ENCODE measurements at regions not wholly inside any gene's neighbourhood (a gene's known extent, or its start where the extent isn't known, plus 50 kb on each side); places are given as distances from the start of the nearest gene placed in this dataset.

GRCh38 chr14:83247924-83248639 lies 1714.4 kb upstream of the SEL1L start:
- DNase-seq (ENCODE audit: low read depth, low spot score) (no peak), FAIRE-seq (no peak)
- TF ChIP-seq MYC (IDR thresholded peaks at IDR 0.05; ENCODE audit: low read depth, low read length) = no peak
- no peak for TF ChIP-seq FOS (IDR thresholded peaks at IDR 0.05; ENCODE audit: borderline replicate concordance, insufficient read depth, low read length)
- no peak for TF ChIP-seq MAX (IDR thresholded peaks at IDR 0.05; ENCODE audit: insufficient read depth, insufficient read length)
- TF ChIP-seq CTCF (IDR thresholded peaks at IDR 0.05; ENCODE audit: extremely low read depth in 1 of 2, insufficient read depth in 1 of 2, low read depth in 1 of 2, low read length in 2 of 2) = no peak
- TF ChIP-seq EZH2 (IDR thresholded peaks at IDR 0.05; ENCODE audit: borderline replicate concordance, low read depth, low read length, severe bottlenecking) = no peak
- no peak for TF ChIP-seq POLR2A (IDR thresholded peaks at IDR 0.05; ENCODE audit: low read depth, low read length)
- Histone ChIP-seq H3K4me1 (ENCODE audit: control insufficient read depth, extremely low read depth, insufficient read depth, low read length) (no peaks in the 10 kb centered on the region), H3K9me3 (replicated peaks; ENCODE audit: control insufficient read depth, insufficient read depth, low read length) (no peaks in the 10 kb centered on the region), H3K36me3 (ENCODE audit: control insufficient read depth in 2 of 2, extremely low read depth in 1 of 2, insufficient read depth in 2 of 2, low read length in 2 of 2) (no peaks in the 10 kb centered on the region), H3K9me1 (replicated peaks; ENCODE audit: control insufficient read depth, extremely low read depth, insufficient read depth, low read length) (no peaks in the 10 kb centered on the region), H3K27me3 (ENCODE audit: control insufficient read depth in 2 of 2, insufficient read depth in 2 of 2, low read length in 2 of 2) (no peaks in the 10 kb centered on the region), H2AFZ (ENCODE audit: low read depth, low read length) (no peak overlapping the region), H3K27ac (ENCODE audit: insufficient read depth, low read depth, low read length) (no peak overlapping the region), H3K79me2 (ENCODE audit: control insufficient read depth, insufficient read depth, low read length) (no peaks in the 10 kb centered on the region), H3K4me2 (ENCODE audit: insufficient read depth, low read length) (no peak overlapping the region), H3K4me3 (replicated peaks in 1 of 3; ENCODE audit: insufficient read depth in 1 of 3, low read depth in 1 of 3, low read length in 3 of 3) (no peak overlapping the region), H3K9ac (replicated peaks; ENCODE audit: extremely low read depth, insufficient read depth, low read length) (no peak overlapping the region), H4K20me1 (replicated peaks; ENCODE audit: control insufficient read depth, extremely low read depth, insufficient read depth, low read length) (no peaks in the 10 kb centered on the region)
- dilution Hi-C loops (cut with MboI; ENCODE audit: extremely low pct_ligation_motif_present, low sequenced_read_pairs) = no loop called here
- CTCF ChIA-PET = no interaction called here
- no TSS peak for BruUV-seq (replicated peaks)
- intact Hi-C loops (cut with micrococcal nuclease) = no loop called here
- POLR2A ChIA-PET = no interaction called here
